ENCODE measurements at regions not wholly inside any gene's neighbourhood (a gene's known extent, or its start where the extent isn't known, plus 50 kb on each side); places are given as distances from the start of the nearest gene placed in this dataset.

GRCh38 chr14:85391892-85392291 is 138.1 kb upstream of the FLRT2 start:
- Histone ChIP-seq H3K36me3 (ENCODE audit: low read depth) (no peaks in the 10 kb centered on the region), H3K4me2 (ENCODE audit: unreplicated experiment) (no peak overlapping the region), H3K9me3 (ENCODE audit: low read depth) (no peaks in the 10 kb centered on the region), H3K9ac (no peak overlapping the region), H3K79me2 (ENCODE audit: insufficient read depth) (no peaks in the 10 kb centered on the region), H3K27ac (no peak overlapping the region), H3K27me3 (replicated peaks; ENCODE audit: insufficient read depth) (no peaks in the 10 kb centered on the region), H2AFZ (no peak overlapping the region), H3F3A (ENCODE audit: insufficient read depth) (no peaks in the 10 kb centered on the region), H3K4me1 (ENCODE audit: insufficient read depth) (no peaks in the 10 kb centered on the region), H3K4me3 (no peak overlapping the region), H3K9me2 (ENCODE audit: insufficient read depth) (no peaks in the 10 kb centered on the region), H4K20me1 (ENCODE audit: insufficient read depth) (no peaks in the 10 kb centered on the region)
- DNase-seq, result no peak
- 90 to 94% methylated on average over 3 of the region's 3 CpGs for WGBS, 2 experiments (ENCODE audit: low coverage in 1 of 2, low lambda C conversion rate in 2 of 2, missing lambda C conversion rate in 2 of 2)
- TF ChIP-seq EZH2phosphoT487 (IDR thresholded peaks at IDR 0.05; ENCODE audit: insufficient read depth, low read depth) (no peak), EZH2 (IDR thresholded peaks at IDR 0.05; ENCODE audit: insufficient read depth, poor library complexity, severe bottlenecking) (no peak)
- in situ Hi-C loops (cut with MboI), result no loop called here

GRCh38 chr14:85399186-85399585 is 130.8 kb upstream of the FLRT2 start:
- in situ Hi-C loops (cut with MboI), result no loop called here
- H4K20me1 ChIP-seq (ENCODE audit: insufficient read depth), result no peaks in the 10 kb centered on the region
- 59% methylated on average over 2 of the region's 2 CpGs for WGBS, 2 experiments (ENCODE audit: low coverage in 1 of 2, low lambda C conversion rate in 2 of 2, missing lambda C conversion rate in 2 of 2)
- no peaks in the 10 kb centered on the region for H3K9me3 ChIP-seq (ENCODE audit: low read depth)
- H3K79me2 ChIP-seq (ENCODE audit: insufficient read depth), result no peaks in the 10 kb centered on the region
- H3K27me3 ChIP-seq (replicated peaks; ENCODE audit: insufficient read depth), result no peaks in the 10 kb centered on the region
- H3K4me1 ChIP-seq (ENCODE audit: insufficient read depth), result peaks cover 6% of the 10 kb centered on the region; the same call in 1 of the 2 replicates
- no peak for TF ChIP-seq EZH2 (IDR thresholded peaks at IDR 0.05; ENCODE audit: insufficient read depth, poor library complexity, severe bottlenecking)
- no peak for TF ChIP-seq EZH2phosphoT487 (IDR thresholded peaks at IDR 0.05; ENCODE audit: insufficient read depth, low read depth)
- no peak overlapping the region for H2AFZ ChIP-seq
- H3K27ac ChIP-seq, result no peak overlapping the region
- H3K4me2 ChIP-seq (ENCODE audit: unreplicated experiment), result no peak overlapping the region
- H3K9ac ChIP-seq, result no peak overlapping the region
- no peak overlapping the region for H3K4me3 ChIP-seq
- H3F3A ChIP-seq (ENCODE audit: insufficient read depth), result no peaks in the 10 kb centered on the region
- H3K9me2 ChIP-seq (ENCODE audit: insufficient read depth), result no peaks in the 10 kb centered on the region
- H3K36me3 ChIP-seq (ENCODE audit: low read depth), result no peaks in the 10 kb centered on the region
- peak; percentile 44 for DNase-seq

GRCh38 chr14:85400678-85401077 is 129.3 kb upstream of the FLRT2 start:
- in situ Hi-C loops (cut with MboI), result no loop called here
- Histone ChIP-seq H4K20me1 (ENCODE audit: insufficient read depth) (no peaks in the 10 kb centered on the region), H3K9ac (no peak overlapping the region), H3K27ac (no peak overlapping the region), H3K79me2 (ENCODE audit: insufficient read depth) (no peaks in the 10 kb centered on the region), H3K36me3 (ENCODE audit: low read depth) (no peaks in the 10 kb centered on the region), H3K4me2 (ENCODE audit: unreplicated experiment) (no peak overlapping the region), H3K4me3 (no peak overlapping the region), H3F3A (ENCODE audit: insufficient read depth) (no peaks in the 10 kb centered on the region), H3K9me2 (ENCODE audit: insufficient read depth) (no peaks in the 10 kb centered on the region), H3K4me1 (ENCODE audit: insufficient read depth) (peaks cover 6% of the 10 kb centered on the region; the same call in 1 of the 2 replicates), H2AFZ (no peak overlapping the region), H3K9me3 (ENCODE audit: low read depth) (no peaks in the 10 kb centered on the region), H3K27me3 (replicated peaks; ENCODE audit: insufficient read depth) (no peaks in the 10 kb centered on the region)
- TF ChIP-seq EZH2phosphoT487 (IDR thresholded peaks at IDR 0.05; ENCODE audit: insufficient read depth, low read depth) (no peak), EZH2 (IDR thresholded peaks at IDR 0.05; ENCODE audit: insufficient read depth, poor library complexity, severe bottlenecking) (no peak)
- no peak for DNase-seq
- WGBS, 2 experiments (ENCODE audit: low coverage in 1 of 2, low lambda C conversion rate in 2 of 2, missing lambda C conversion rate in 2 of 2), result 74 to 78% methylated on average over 3 of the region's 3 CpGs

GRCh38 chr14:85401384-85401783 is 128.6 kb upstream of the FLRT2 start:
- H3K36me3 ChIP-seq (ENCODE audit: low read depth), result no peaks in the 10 kb centered on the region
- DNase-seq, result no peak
- peak overlapping the region; percentile 14; the same call in 1 of the 2 replicates for H2AFZ ChIP-seq
- no peaks in the 10 kb centered on the region for H3K27me3 ChIP-seq (replicated peaks; ENCODE audit: insufficient read depth)
- H3K79me2 ChIP-seq (ENCODE audit: insufficient read depth), result no peaks in the 10 kb centered on the region
- H3K9me3 ChIP-seq (ENCODE audit: low read depth), result no peaks in the 10 kb centered on the region
- in situ Hi-C loops (cut with MboI), result no loop called here
- WGBS, 2 experiments (ENCODE audit: low coverage in 1 of 2, low lambda C conversion rate in 2 of 2, missing lambda C conversion rate in 2 of 2), result 8 to 18% methylated on average over 1 of the region's 1 CpG
- H3K9me2 ChIP-seq (ENCODE audit: insufficient read depth), result no peaks in the 10 kb centered on the region
- TF ChIP-seq EZH2 (IDR thresholded peaks at IDR 0.05; ENCODE audit: insufficient read depth, poor library complexity, severe bottlenecking), result no peak
- no peak for TF ChIP-seq EZH2phosphoT487 (IDR thresholded peaks at IDR 0.05; ENCODE audit: insufficient read depth, low read depth)
- no peaks in the 10 kb centered on the region for H3F3A ChIP-seq (ENCODE audit: insufficient read depth)
- H3K27ac ChIP-seq, result no peak overlapping the region
- no peak overlapping the region for H3K4me3 ChIP-seq
- no peak overlapping the region for H3K4me2 ChIP-seq (ENCODE audit: unreplicated experiment)
- peaks cover 6% of the 10 kb centered on the region; the same call in 1 of the 2 replicates for H3K4me1 ChIP-seq (ENCODE audit: insufficient read depth)
- H3K9ac ChIP-seq, result no peak overlapping the region
- H4K20me1 ChIP-seq (ENCODE audit: insufficient read depth), result no peaks in the 10 kb centered on the region
